ACHN (cell line): ENCODE measurements at regions not wholly inside any gene's neighbourhood (a gene's known extent, or its start where the extent isn't known, plus 50 kb on each side); places are given as distances from the start of the nearest gene placed in this dataset.

ENCODE experiments used
- DNase-seq: peaks from one replicate; pipeline ENCODE4 v3.0.0-alpha.2; 2015
- in situ Hi-C: cut with HindIII; loops from 2 replicates; pipeline ENCODE4 v1.10.0; 2017; ENCODE audit warnings: low sequenced_read_pairs, low pct_ligation_motif_present, low pct_unique_long_range_greater_than_20kb

DNA sequence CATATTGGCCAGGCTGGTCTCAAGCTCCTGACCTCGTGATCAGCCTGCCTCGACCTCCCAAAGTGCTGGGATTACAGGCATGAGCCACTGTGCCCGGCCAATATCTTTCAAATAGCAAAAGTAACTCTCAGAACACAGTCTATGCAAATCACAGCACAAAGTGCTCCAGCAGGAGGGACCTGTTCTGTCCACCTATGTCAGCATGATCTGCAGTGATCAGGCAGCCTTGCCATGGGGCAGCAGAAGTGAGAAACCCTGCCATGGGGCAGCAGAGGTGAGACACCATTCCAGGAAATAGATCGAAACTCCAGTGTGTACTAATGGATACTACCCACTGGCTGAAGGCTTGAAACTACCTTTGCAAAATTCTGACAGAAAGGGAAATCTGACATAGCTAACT, 78.5 kb upstream of the EIF5 start:
- in situ Hi-C loops: no loop called here

DNA sequence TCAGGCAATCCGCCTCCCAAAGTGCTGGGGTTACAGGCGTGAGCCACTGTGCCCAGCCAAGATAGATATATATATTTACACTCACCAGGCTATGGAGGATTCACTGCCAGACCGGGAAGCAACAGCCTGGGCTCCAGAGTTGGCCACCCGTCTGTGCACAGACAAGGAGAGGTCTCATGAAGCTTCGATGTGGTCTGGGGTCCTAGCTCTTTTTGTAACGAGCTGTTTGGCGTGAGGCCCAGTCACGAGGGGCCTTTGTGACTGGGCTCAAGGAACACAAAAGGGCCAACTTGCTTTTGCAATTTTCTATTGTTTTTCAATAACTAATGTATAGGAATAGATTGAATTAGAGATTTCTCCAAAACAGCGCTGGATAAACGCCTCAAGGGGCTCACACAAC, 77.6 kb upstream of the EIF5 start:
- in situ Hi-C loops: no loop called here

More for the DNA sequence above, 78.5 kb upstream of the EIF5 start:
- no peak for DNase-seq

DNA sequence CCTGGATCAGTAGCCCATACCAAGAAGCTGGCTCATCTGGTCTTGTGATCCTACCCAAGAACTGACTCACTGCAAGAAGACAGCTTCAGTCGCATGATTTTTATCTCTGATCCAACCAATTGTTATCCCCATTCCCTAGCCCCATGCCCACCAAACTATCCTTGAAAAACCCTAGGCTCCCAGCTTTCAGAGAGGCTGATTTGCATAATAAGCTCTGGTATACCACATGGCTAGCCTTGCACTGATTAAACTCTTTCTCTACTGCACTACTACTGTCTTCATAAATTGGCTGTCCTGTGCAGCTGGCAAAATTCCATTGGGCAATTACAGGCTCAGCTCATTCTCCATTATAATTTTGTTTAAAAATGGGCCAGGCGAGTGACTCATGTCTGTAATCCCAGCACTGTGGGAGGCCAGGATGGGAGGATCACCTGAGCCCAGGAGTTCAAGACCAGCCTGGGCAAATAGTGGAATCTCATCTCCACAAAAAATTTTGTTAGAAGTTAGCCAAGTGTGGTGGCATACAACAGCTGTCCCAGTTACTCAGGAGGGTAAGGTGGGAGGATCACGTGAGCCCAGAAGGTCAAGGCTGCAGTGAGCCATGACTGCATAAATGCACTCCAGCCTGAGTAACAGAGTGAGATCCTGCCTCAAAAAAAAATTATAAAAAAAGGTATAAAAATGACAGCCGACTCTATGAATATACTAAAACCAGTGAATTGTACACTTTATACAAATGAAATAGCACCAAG, 76.7 kb upstream of the EIF5 start:
- in situ Hi-C loops: no loop called here
- DNase-seq: peak; percentile 77

More for the DNA sequence above, 77.6 kb upstream of the EIF5 start:
- DNase-seq: no peak

DNA sequence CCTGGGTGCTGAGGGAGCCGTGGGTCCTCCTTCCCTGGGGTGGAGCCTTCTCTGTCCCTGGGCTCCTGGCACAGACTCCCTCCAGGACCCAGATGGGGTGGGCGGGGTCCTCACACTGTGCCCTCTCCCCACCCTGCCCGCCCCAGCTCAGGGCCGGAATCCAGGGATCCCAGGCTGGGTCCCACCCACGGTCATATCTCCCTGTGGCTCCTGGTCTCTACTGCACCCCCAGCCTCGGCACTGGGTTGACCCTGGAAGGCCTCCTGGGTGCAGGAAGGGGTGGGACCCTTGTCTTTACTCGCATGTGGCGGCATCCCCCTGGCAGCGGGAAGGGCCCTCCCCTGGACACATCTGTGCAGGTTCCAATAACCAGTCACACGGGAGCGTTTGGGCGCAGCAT, 75.8 kb upstream of the EIF5 start:
- in situ Hi-C loops: no loop called here
- DNase-seq: no peak

DNA sequence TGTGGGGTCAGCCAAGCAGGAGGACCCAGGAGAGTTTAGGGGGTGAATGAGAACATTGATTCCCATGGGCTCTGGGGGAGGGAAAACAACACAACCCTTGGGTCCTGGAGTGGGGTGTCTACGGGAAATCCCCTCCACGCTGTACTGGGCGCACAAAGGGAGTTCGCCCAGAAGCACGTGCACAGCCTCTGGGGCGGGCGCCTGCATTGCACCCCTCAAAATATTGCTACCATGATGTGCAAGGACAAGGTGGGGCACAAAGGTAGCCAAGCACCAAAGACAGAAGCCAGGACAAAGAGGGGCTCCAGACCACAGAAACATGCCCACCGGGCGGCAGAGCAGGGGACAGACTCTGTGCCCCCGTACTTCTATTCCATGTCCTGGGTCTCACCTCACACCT, 74.9 kb upstream of the EIF5 start:
- in situ Hi-C loops: no loop called here
- DNase-seq: no peak

DNA sequence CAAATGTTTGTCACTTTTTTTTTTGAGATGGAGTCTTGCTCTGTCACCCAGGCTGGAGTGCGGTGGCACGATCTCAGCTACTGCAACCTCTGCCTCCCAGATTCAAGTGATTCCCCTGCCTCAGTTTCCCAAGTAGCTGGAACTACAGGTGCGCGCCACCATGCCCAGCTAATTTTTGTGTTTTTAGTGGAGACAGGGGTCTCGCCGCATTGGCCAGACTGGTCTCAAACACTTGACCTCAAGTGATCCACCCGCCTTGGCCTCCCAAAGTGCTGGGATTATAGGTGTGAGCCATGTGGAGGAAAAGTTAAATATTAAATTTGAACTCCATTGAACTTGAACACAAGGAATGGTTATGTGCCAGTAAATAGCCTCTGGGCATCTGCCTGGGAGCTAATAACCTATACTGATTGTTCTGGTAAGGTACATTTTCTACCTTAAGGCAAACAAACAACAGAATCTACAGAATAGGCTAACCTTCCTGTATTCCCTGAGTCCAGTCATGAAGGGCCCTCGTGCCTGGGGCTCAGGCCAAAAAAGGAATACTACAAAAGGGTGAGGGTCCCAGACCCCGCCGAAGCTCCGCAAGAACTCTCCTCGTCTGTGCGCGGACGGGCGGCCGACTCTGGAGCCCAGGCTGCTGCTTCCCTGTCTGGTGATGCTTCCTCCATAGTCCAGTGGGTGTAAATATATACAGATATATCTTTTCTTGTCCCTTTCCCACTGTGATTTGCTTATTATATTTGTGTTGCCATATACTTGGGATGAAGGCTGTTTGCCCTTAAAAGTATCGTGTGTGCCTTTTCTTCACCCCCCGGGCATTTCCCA, 74.0 kb upstream of the EIF5 start:
- in situ Hi-C loops: no loop called here
- peak; percentile 45 for DNase-seq

DNA sequence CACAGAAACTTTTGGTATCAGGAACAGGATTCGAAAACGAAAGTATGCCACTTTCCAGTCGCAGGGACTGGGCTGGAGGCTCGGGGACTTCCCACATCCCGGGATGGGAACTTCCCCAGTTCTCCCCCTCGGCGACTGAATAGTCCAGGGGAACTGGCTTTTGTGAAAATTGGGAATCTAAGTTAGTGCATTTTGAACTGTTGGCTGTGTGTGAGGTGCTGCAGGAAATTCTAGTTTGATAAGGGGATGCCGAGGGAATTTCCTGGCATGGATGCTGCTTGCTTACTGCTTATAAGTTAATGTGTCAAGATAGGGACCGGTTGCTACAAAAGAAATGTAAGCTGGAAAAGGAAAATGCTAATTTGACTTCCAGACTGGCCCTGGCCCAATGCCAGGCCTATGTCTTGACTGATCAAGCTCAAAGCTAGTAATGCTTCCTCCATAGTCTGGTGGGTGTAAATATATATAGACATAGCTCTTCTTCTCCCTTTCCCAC, 73.4 kb upstream of the EIF5 start:
- in situ Hi-C loops: no loop called here
- peak; percentile 70 for DNase-seq

DNA sequence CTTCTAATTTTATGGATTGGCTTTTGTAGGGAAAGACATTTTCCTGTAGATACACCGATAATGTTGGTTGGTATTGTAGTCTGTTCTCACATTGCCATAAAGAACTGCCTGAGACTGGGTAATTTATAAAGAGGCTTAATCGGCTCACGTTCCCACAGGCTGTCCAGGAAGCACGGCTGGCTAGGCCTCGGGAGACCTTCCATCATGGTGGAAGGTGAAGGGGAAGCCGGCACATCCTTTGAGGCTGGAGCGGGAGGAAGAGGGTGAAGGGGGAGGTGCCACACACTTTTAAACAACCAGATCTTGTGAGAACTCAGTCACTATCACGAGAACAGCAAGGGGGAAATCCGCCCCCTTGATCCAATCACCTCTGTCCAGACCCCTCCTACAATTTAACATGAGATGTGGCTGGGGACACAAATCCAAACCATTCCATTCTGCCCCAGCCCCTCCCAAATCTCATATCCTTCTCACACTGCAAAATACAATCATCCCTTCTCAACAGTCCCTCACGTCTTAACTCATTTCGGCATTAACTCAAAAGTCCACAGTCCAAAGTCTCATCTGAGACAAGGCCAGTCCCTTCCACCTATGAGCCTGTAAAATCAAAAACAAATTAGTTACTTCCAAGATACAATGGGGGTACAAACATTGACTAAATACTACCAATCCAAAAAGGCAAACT, 66.7 kb upstream of the EIF5 start:
- DNase-seq: no peak

DNA sequence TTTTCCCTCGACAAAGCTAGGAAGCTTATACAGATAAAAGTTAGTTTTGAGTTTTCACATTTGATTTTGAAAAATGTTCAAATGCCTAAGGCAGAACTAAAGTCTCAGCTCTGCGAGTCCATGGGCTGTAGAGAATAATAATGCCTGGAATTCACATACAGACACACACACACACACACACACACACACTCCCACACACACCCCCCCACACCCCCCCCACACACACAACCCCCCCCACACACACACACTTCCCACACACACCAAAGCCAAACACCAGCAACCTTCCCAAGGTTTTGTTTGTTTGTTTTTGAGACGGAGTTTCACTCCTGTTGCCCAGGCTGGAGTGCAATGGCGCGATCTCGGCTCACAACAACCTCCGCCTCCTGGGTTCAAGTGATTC, 62.8 kb upstream of the EIF5 start:
- in situ Hi-C loops: no loop called here
- DNase-seq: no peak

More for the DNA sequence above, 66.7 kb upstream of the EIF5 start:
- in situ Hi-C loops: no loop called here

DNA sequence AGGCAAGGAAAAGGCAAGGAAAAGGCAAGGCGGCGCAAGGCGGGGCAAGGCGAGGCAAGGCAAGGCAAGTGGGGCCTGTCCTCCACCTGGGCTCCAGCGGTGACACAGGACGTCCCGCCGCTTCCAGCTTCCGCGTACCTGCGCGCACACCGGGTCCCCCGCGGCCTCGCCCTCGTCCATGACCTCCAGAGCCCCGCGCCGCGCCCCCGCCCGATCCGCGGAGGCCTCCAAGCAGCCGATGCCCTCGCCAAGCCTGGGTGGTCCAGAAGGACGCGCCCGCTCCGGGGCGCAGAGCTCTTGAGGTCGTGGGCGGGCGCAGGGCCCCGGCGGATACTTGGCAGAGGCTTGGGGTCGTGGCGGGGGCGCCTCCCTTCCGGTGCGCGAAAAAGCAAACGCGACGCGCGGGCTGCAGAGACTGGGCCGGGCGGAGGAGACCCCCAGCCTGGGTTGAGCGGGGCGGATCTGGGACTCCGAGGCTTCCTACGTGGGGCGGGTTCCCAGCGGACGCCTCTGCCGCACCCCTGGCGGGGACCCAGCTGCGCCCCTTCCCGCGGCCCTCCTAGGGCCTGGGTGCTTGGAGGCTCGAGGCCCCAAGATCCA, 60.8 kb upstream of the EIF5 start:
- DNase-seq: no peak
- in situ Hi-C loops: no loop called here

DNA sequence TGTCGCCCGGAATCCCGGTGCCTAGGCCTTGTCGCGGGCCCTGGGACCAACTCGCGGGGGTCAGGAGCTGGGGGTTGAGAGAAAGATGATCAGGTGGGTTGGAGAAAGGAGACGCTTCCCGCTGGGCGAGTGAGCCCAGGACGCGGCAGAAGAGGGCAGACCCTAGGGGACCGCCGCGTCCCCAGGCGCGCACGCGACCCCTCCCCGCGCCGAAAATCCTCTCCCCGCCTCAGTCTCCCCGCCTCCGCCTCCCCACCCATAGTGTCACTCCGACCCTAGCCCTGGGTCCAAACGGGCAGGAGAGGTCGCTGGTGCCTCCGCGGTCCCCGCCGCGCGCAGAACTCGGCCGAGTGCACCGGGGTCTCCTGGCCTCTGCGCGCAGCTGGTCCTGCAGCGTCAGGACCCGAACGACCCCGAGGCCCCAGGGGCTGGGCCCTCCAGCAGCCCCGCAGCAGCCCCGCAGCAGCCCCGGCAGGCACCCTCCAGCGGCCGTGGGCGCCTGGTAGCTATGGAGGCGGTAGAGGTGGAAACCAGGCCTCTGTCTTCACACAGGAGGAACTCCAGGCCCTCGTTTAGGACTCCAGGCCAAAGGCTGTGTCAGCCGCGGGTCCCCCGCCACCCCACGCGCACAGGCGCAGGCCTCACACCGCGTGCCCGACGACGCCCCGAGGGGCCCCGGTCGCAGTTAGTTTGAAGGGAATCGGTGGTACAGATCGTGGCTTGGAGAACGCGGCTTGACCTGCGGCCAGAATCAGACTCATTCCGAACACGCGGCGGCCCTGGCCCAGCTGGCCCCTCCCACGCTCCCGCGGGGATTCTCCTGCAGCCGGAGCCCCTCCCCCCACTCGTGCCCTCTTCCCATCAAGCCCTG, 60.1 kb upstream of the EIF5 start:
- in situ Hi-C loops: no loop called here
- DNase-seq: no peak

DNA sequence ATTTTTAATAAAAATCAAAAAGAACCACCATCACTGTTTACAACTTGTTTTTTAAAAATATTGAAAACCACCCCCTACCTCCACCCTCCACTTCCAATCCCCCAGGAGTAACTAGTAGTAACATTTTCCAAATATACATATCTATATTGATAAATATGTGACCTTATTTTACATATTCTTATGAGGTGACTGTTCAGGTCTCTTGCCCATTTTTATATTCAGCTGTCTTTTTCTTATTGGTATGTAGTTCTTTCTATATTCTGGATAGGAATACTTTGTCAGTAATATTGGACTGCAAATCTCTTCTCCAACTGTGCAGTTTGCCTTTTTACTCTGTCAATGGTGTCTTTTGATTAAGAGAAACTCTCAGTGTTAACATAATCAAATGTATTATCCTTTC, 59.0 kb upstream of the EIF5 start:
- in situ Hi-C loops: no loop called here
- DNase-seq: no peak

DNA sequence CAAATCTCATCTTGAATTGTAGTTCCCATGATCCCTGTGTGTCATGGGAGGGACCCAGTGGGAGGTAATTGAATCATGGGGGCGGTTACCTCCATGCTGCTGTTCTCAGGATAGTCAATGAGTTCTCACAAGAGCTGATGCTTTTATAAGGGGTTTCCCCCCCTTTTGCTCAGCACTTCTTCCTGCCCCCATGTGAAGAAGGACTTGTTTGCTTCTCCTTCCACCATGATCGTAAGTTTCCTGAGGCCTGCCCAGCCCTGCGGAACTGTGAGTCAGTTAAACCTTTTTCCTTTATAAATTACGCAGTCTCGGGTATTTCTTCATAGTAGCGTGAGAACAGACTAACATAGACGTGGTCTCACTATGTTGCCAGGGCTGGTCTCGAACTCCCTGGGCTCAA, 56.1 kb upstream of the EIF5 start:
- in situ Hi-C loops: no loop called here
- no peak for DNase-seq

DNA sequence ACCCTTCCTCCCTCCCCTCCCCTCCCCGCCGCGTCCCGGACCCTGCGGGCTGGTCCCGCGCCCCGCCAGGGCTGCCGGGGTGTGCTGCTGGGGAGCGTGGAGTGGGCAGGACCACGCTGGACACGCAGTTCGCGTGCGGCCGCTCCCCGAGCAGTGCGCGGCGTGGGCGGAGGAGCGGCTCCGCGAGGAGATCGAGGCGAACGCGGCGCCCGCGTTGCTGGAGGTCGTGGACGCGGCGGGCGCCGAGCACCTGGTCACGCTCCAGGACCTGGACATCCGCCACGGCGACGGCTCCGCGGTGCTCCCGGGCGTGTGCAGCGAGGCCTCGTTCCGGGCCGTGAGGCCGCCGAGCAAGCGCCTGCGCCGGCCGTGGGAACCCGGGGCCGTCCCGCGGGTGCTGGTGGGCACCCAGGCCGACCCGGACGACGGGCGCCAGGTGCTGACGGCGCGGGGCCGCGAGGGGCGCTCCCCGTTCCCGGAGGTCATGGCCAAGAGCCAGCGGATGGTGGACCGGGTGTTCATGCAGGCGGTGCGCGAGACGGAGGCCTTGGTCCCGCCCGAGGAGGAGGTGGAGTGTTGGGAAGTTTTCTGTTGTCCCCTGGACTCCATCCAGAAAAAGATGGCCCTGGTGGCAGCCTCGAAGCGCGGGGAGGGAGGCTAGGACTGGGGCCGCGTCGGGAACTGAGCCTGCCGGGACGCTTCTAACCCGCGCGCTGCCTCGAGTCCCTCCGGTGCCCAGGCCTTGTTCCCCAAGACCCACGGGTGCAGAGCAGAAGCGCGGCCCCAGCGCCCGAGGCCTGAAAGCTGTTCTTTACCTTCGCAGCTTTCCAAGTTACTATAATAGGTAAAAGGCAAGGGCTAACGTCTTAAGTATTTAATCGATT, 54.7 kb upstream of the EIF5 start:
- in situ Hi-C loops: no loop called here
- DNase-seq: no peak

DNA sequence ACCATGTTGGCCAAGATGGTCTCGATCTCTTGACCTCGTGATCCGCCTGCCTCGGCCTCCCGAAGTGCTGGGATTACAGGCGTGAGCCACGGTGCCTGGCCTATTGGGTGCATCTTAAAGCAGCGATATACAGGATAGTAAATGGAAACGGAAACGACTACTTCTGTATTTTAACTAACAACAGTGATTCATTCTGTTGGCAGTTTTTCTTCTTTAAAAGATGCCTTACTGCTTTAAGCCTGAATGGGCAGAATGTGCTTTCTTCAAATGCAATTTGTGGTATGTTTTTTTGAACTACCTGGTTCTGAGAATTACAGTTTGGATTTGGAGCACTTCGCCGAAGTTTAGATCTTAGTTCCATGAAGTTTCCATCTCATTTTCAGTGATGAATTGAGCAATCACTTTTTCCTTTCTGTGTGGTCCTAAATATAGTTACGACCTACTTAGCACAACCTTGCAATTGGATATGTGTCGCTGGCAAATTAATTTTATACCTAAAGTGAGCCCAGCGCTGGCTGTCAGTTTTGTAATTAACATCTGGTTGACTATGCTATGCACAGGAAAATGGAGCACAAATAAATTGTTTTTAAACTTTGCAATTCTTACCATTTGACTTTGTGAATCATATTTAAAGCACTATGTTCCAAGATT, 53.6 kb upstream of the EIF5 start:
- in situ Hi-C loops: no loop called here
- DNase-seq: peak; percentile 11

DNA sequence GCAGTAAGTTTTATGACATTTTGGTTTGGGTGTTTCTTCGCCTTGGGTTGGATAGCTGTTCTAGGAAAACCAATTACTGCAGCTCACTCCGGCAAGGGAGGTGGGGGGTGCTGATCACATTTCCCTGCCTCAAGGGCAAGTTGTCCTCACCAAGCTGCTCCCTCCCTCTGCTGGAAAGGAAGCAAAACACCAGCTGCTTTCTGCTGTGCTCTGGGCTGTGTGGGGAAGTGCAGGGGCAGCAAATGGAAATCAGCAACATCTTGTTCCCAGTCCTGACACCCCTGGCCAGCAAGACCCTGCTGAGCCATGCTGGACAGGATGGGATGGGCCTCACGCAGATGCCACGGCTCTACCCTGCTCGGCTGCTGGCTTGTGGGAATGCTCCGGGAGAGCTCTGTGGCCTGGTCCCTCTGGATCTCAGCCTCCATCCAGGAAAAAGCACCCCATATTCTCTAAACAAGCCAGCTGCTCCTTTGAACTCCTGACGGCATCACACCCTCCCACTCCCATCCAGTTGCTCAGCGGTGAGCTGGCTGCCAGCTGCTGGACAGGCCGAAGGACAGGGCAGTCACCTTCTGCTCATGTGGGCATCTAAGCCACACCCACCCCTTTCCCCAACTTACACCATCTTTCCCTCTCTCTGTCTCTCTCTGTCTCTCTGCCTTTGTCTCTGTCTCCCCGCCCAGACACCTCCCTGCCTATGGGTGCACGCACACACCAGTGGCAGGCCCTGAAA, 52.4 kb upstream of the EIF5 start:
- in situ Hi-C loops: no loop called here

More for the DNA sequence above, 52.4 kb upstream of the EIF5 start:
- peak; percentile 62 for DNase-seq
